ENCODE measurements at regions not wholly inside any gene's neighbourhood (a gene's known extent, or its start where the extent isn't known, plus 50 kb on each side); places are given as distances from the start of the nearest gene placed in this dataset.

DNA sequence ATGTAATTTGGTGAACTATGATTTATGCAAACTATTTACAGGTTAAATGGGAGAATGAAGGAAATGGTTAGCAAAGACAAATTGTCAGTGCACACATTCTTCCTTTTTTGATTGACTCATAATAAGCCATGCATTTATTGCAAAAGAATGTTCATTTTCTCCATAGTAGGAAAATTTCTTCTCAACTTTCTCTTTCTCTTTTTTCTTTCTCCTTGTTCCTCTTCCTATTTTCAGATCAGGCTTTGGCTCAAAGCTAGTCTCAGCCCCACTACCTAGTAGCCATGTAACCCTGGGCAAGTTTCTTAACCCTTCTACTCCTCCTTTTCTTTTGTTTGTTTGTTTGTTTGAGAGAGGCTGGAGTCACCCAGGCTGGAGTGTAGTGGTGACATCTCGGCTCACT lies 156.6 kb downstream of the PIK3R1 start:
- TF ChIP-seq, protein P1, sequence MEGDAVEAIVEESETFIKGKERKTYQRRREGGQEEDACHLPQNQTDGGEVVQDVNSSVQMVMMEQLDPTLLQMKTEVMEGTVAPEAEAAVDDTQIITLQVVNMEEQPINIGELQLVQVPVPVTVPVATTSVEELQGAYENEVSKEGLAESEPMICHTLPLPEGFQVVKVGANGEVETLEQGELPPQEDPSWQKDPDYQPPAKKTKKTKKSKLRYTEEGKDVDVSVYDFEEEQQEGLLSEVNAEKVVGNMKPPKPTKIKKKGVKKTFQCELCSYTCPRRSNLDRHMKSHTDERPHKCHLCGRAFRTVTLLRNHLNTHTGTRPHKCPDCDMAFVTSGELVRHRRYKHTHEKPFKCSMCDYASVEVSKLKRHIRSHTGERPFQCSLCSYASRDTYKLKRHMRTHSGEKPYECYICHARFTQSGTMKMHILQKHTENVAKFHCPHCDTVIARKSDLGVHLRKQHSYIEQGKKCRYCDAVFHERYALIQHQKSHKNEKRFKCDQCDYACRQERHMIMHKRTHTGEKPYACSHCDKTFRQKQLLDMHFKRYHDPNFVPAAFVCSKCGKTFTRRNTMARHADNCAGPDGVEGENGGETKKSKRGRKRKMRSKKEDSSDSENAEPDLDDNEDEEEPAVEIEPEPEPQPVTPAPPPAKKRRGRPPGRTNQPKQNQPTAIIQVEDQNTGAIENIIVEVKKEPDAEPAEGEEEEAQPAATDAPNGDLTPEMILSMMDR (IDR thresholded peaks at IDR 0.05), result no peak
- no peak for TF ChIP-seq POLR2A (IDR thresholded peaks at IDR 0.05)
